GM23248 (cell line): ENCODE measurements at regions not wholly inside any gene's neighbourhood (a gene's known extent, or its start where the extent isn't known, plus 50 kb on each side); places are given as distances from the start of the nearest gene placed in this dataset.

Experiments
- EZH2 ChIP-seq: fragments of 200-600 bp; sonication (generic); IDR thresholded peaks from 2 replicates; pipeline ENCODE4 v1.6.1; 2018; ENCODE audit warnings: antibody characterized with exemption, mild to moderate bottlenecking; ENCODE audit not compliant: insufficient read depth, poor library complexity, severe bottlenecking
- EZH2phosphoT487 ChIP-seq: fragments of 200-600 bp; sonication (generic); IDR thresholded peaks from 2 replicates; pipeline ENCODE4 v1.6.1; 2018; ENCODE audit warnings: antibody characterized with exemption, moderate library complexity, mild to moderate bottlenecking, low read depth; ENCODE audit not compliant: insufficient read depth

DNA sequence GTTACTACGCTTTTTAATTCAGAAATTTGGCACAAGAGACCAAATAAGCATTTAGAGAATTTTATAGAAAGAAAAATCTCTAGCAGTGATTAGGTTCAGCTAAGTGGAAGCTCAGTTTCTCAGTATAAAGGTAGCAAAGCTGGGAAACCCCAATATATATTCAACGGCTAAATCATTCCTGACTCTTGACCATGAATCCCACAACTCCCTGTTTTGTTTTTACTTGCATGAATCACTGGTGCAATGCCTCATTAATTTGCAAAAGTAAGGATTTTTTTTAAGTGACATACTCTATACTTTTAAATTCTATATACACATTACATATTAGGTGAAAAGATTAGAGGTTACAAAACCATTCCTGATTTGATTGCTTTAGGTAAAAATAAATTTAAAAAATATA lies 74.3 kb upstream of the PLEKHG7 start:
- TF ChIP-seq EZH2 (no peak), EZH2phosphoT487 (no peak)
